ENCODE measurements at regions not wholly inside any gene's neighbourhood (a gene's known extent, or its start where the extent isn't known, plus 50 kb on each side); places are given as distances from the start of the nearest gene placed in this dataset.
"Not testable (repeated sequence)": the region's sequence is repeated elsewhere in the genome, so short reads cannot be mapped to it uniquely, and the experiment has no call there.

- no peak overlapping the region for H3K27ac ChIP-seq (ENCODE audit: low read length)
- H3K9me3 ChIP-seq (replicated peaks; ENCODE audit: control insufficient read depth, low read depth, low read length): no peaks in the 10 kb centered on the region
- no peak overlapping the region for H3K4me3 ChIP-seq (ENCODE audit: low read length)
- H3K36me3 ChIP-seq (ENCODE audit: control insufficient read depth, insufficient read depth, low read length): no peaks in the 10 kb centered on the region
- no peaks in the 10 kb centered on the region for H3K4me1 ChIP-seq (ENCODE audit: control insufficient read depth, insufficient read depth, low read length)
- WGBS (ENCODE audit: insufficient coverage): 100% methylated on average over 1 of the region's 6 CpGs
- no peaks in the 10 kb centered on the region for H3K27me3 ChIP-seq (ENCODE audit: control insufficient read depth, insufficient read depth, low read length)
- no peak for DNase-seq
Observed at GRCh38 chr14:27245947-27246346, 648.1 kb upstream of the NOVA1 start.

- no peaks in the 10 kb centered on the region for H3K36me3 ChIP-seq (ENCODE audit: control insufficient read depth, insufficient read depth, low read length)
- H3K4me1 ChIP-seq (ENCODE audit: control insufficient read depth, insufficient read depth, low read length): no peaks in the 10 kb centered on the region
- H3K9me3 ChIP-seq (replicated peaks; ENCODE audit: control insufficient read depth, low read depth, low read length): no peaks in the 10 kb centered on the region
- no peak overlapping the region for H3K4me3 ChIP-seq (ENCODE audit: low read length)
- H3K27me3 ChIP-seq (ENCODE audit: control insufficient read depth, insufficient read depth, low read length): no peaks in the 10 kb centered on the region
- WGBS (ENCODE audit: insufficient coverage): no CpG with 5 or more reads among the region's 4 CpGs
- H3K27ac ChIP-seq (ENCODE audit: low read length): no peak overlapping the region
- peak; percentile 21 for DNase-seq
Observed at GRCh38 chr14:27253966-27254365, 656.1 kb upstream of the NOVA1 start.

GRCh38 chr14:27256805-27257204 lies 659.0 kb upstream of the NOVA1 start:
- no peak for DNase-seq
- H3K36me3 ChIP-seq (ENCODE audit: control insufficient read depth, insufficient read depth, low read length): no peaks in the 10 kb centered on the region
- no peak overlapping the region for H3K27ac ChIP-seq (ENCODE audit: low read length)
- H3K4me1 ChIP-seq (ENCODE audit: control insufficient read depth, insufficient read depth, low read length): no peaks in the 10 kb centered on the region
- no peaks in the 10 kb centered on the region for H3K9me3 ChIP-seq (replicated peaks; ENCODE audit: control insufficient read depth, low read depth, low read length)
- H3K4me3 ChIP-seq (ENCODE audit: low read length): no peak overlapping the region
- no peaks in the 10 kb centered on the region for H3K27me3 ChIP-seq (ENCODE audit: control insufficient read depth, insufficient read depth, low read length)
- no CpG with 5 or more reads among the region's 3 CpGs for WGBS (ENCODE audit: insufficient coverage)

- WGBS (ENCODE audit: insufficient coverage): no CpG with 5 or more reads among the region's 1 CpG
- H3K4me3 ChIP-seq (ENCODE audit: low read length): no peak overlapping the region
- peak; percentile 85 for DNase-seq
Observed at GRCh38 chr14:27267876-27268275, 670.0 kb upstream of the NOVA1 start.

GRCh38 chr14:27270716-27271115 lies 672.9 kb upstream of the NOVA1 start:
- no peaks in the 10 kb centered on the region for H3K4me1 ChIP-seq (ENCODE audit: control insufficient read depth, insufficient read depth, low read length)
- no peaks in the 10 kb centered on the region for H3K36me3 ChIP-seq (ENCODE audit: control insufficient read depth, insufficient read depth, low read length)
- H3K27me3 ChIP-seq (ENCODE audit: control insufficient read depth, insufficient read depth, low read length): no peaks in the 10 kb centered on the region
- no CpG with 5 or more reads among the region's 6 CpGs for WGBS (ENCODE audit: insufficient coverage)
- H3K27ac ChIP-seq (ENCODE audit: low read length): no peak overlapping the region
- H3K4me3 ChIP-seq (ENCODE audit: low read length): no peak overlapping the region
- H3K9me3 ChIP-seq (replicated peaks; ENCODE audit: control insufficient read depth, low read depth, low read length): peaks cover 3% of the 10 kb centered on the region
- peak; percentile 81 for DNase-seq

More at GRCh38 chr14:27267876-27268275, 670.0 kb upstream of the NOVA1 start:
- Histone ChIP-seq H3K36me3 (ENCODE audit: control insufficient read depth, insufficient read depth, low read length) (no peaks in the 10 kb centered on the region), H3K27ac (ENCODE audit: low read length) (no peak overlapping the region), H3K9me3 (replicated peaks; ENCODE audit: control insufficient read depth, low read depth, low read length) (peaks cover 6% of the 10 kb centered on the region), H3K4me1 (ENCODE audit: control insufficient read depth, insufficient read depth, low read length) (no peaks in the 10 kb centered on the region), H3K27me3 (ENCODE audit: control insufficient read depth, insufficient read depth, low read length) (no peaks in the 10 kb centered on the region)

GRCh38 chr14:27278341-27278740 lies 680.5 kb upstream of the NOVA1 start:
- Histone ChIP-seq H3K4me1 (ENCODE audit: control insufficient read depth, insufficient read depth, low read length) (no peaks in the 10 kb centered on the region), H3K4me3 (ENCODE audit: low read length) (no peak overlapping the region), H3K27me3 (ENCODE audit: control insufficient read depth, insufficient read depth, low read length) (no peaks in the 10 kb centered on the region), H3K9me3 (replicated peaks; ENCODE audit: control insufficient read depth, low read depth, low read length) (no peaks in the 10 kb centered on the region), H3K36me3 (ENCODE audit: control insufficient read depth, insufficient read depth, low read length) (no peaks in the 10 kb centered on the region), H3K27ac (ENCODE audit: low read length) (no peak overlapping the region)
- WGBS (ENCODE audit: insufficient coverage): 67% methylated on average over 2 of the region's 2 CpGs
- no peak for DNase-seq

GRCh38 chr14:27305441-27305945 lies 707.7 kb upstream of the NOVA1 start:
- Histone ChIP-seq H3K36me3 (ENCODE audit: control insufficient read depth, insufficient read depth, low read length) (no peaks in the 10 kb centered on the region), H3K27ac (ENCODE audit: low read length) (no peak overlapping the region), H3K9me3 (replicated peaks; ENCODE audit: control insufficient read depth, low read depth, low read length) (peaks cover 8% of the 10 kb centered on the region), H3K27me3 (ENCODE audit: control insufficient read depth, insufficient read depth, low read length) (no peaks in the 10 kb centered on the region), H3K4me1 (ENCODE audit: control insufficient read depth, insufficient read depth, low read length) (no peaks in the 10 kb centered on the region), H3K4me3 (ENCODE audit: low read length) (no peak overlapping the region)
- DNase-seq: peak; percentile 63

- DNase-seq: not testable (repeated sequence)
Observed at GRCh38 chr14:27312730-27313129, 714.9 kb upstream of the NOVA1 start.

GRCh38 chr14:27314231-27314630 lies 716.4 kb upstream of the NOVA1 start:
- no peak for DNase-seq
- Histone ChIP-seq H3K27ac (ENCODE audit: low read length) (no peak overlapping the region), H3K4me3 (ENCODE audit: low read length) (no peak overlapping the region), H3K9me3 (replicated peaks; ENCODE audit: control insufficient read depth, low read depth, low read length) (peaks cover 4% of the 10 kb centered on the region), H3K36me3 (ENCODE audit: control insufficient read depth, insufficient read depth, low read length) (no peaks in the 10 kb centered on the region), H3K4me1 (ENCODE audit: control insufficient read depth, insufficient read depth, low read length) (no peaks in the 10 kb centered on the region), H3K27me3 (ENCODE audit: control insufficient read depth, insufficient read depth, low read length) (no peaks in the 10 kb centered on the region)

More at GRCh38 chr14:27312730-27313129, 714.9 kb upstream of the NOVA1 start:
- H3K36me3 ChIP-seq (ENCODE audit: control insufficient read depth, insufficient read depth, low read length); H3K9me3 ChIP-seq (replicated peaks; ENCODE audit: control insufficient read depth, low read depth, low read length); H3K4me1 ChIP-seq (ENCODE audit: control insufficient read depth, insufficient read depth, low read length); H3K4me3 ChIP-seq (ENCODE audit: low read length); H3K27ac ChIP-seq (ENCODE audit: low read length); H3K27me3 ChIP-seq (ENCODE audit: control insufficient read depth, insufficient read depth, low read length): not testable (repeated sequence)
- 90% methylated on average over 5 of the region's 7 CpGs for WGBS (ENCODE audit: insufficient coverage)

GRCh38 chr14:27315477-27315876 lies 717.6 kb upstream of the NOVA1 start:
- no peaks in the 10 kb centered on the region for H3K27me3 ChIP-seq (ENCODE audit: control insufficient read depth, insufficient read depth, low read length)
- DNase-seq: no peak
- WGBS (ENCODE audit: insufficient coverage): no CpG with 5 or more reads among the region's 4 CpGs
- no peaks in the 10 kb centered on the region for H3K36me3 ChIP-seq (ENCODE audit: control insufficient read depth, insufficient read depth, low read length)
- H3K4me1 ChIP-seq (ENCODE audit: control insufficient read depth, insufficient read depth, low read length): no peaks in the 10 kb centered on the region
- no peak overlapping the region for H3K27ac ChIP-seq (ENCODE audit: low read length)
- no peaks in the 10 kb centered on the region for H3K9me3 ChIP-seq (replicated peaks; ENCODE audit: control insufficient read depth, low read depth, low read length)
- no peak overlapping the region for H3K4me3 ChIP-seq (ENCODE audit: low read length)

- Histone ChIP-seq H3K27ac (ENCODE audit: low read length) (no peak overlapping the region), H3K4me3 (ENCODE audit: low read length) (no peak overlapping the region), H3K27me3 (ENCODE audit: control insufficient read depth, insufficient read depth, low read length) (no peaks in the 10 kb centered on the region), H3K9me3 (replicated peaks; ENCODE audit: control insufficient read depth, low read depth, low read length) (no peaks in the 10 kb centered on the region), H3K4me1 (ENCODE audit: control insufficient read depth, insufficient read depth, low read length) (no peaks in the 10 kb centered on the region), H3K36me3 (ENCODE audit: control insufficient read depth, insufficient read depth, low read length) (no peaks in the 10 kb centered on the region)
- no peak for DNase-seq
Observed at GRCh38 chr14:27315947-27316346, 718.1 kb upstream of the NOVA1 start.

Measured in muscle of leg (tissue), 3 donors.